Upper lobe of left lung (tissue), 4 donors: ENCODE measurements at regions not wholly inside any gene's neighbourhood (a gene's known extent, or its start where the extent isn't known, plus 50 kb on each side); places are given as distances from the start of the nearest gene placed in this dataset.

Source experiments
- CTCF ChIP-seq, 6 experiments: fragments of 450-650 bp in 4 of 6; fragments of 200-600 bp in 2 of 6; sonication (generic) in 2 of 6; IDR thresholded peaks; one replicate each; pipeline ENCODE4 v1.5.1; 2016 to 2019; ENCODE audit warnings: antibody characterized with exemption in 6 of 6
- POLR2A ChIP-seq, 4 donors: fragments of 450-650 bp; IDR thresholded peaks; one replicate each; pipeline ENCODE4 v1.5.1; 2016 to 2017; ENCODE audit warnings: antibody characterized with exemption in 4 of 4, mild to moderate bottlenecking in 2 of 4
- POLR2AphosphoS5 ChIP-seq, 2 donors: sonication (generic); formaldehyde crosslinking; IDR thresholded peaks; one replicate each; pipeline ENCODE4 v1.5.1; 2017; ENCODE audit warnings: antibody characterized with exemption in 2 of 2

DNA sequence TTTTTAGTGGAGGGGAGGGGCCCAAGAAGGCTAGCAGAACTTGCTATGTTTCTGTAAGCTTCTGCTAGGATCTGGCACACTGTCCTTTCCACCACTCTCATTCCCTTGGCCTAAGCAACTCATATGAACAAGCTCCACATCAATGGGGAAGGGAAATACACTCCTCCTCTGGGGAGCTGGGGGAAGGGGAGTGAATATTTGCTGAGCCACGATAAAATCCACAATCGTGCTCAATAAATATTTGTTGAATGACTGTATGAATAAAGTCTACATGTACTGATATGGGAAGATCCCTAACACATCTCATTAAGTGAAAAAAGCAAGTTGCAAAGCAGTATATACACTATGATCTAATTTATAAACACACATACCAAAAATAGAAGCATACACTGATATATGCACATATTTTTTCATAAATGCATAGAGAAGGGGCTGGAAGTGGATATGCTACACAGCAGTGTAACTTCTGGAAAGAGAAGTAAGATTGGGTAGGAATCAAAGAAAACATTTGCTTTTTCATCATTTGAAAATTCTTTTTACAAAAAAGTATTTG is 95.8 kb upstream of the EFHC2 start:
- TF ChIP-seq CTCF (IDR thresholded peaks at IDR 0.05): no peak
- TF ChIP-seq POLR2A (IDR thresholded peaks at IDR 0.05): no peak
- TF ChIP-seq POLR2AphosphoS5 (IDR thresholded peaks at IDR 0.05): no peak
